K562 (cell line): ENCODE measurements at regions not wholly inside any gene's neighbourhood (a gene's known extent, or its start where the extent isn't known, plus 50 kb on each side); places are given as distances from the start of the nearest gene placed in this dataset.

Experiments used
- ATAC-seq: fragments of 200-7000 bp; cut with Tn5 transposase; 3 replicates; pipeline ENCODE4 v1.9.1; 2020; ENCODE audit warnings: moderate library complexity
- BruUV-seq: library from RNA; stranded (reverse); fragments of 400-500 nt; replicated peaks from 2 replicates; lab custom pipeline; 2021; lab: Mats Ljungman, UMichigan
- CTCF ChIA-PET: fragments of 300-600 bp; formaldehyde crosslinking; extraction: SDS; loops from one replicate; lab custom pipeline; 2021; ENCODE audit warnings: low intra/inter-chr PET ratio; lab: Yijun Ruan, JAX
- POLR2A ChIA-PET: fragments of 300-600, 350-650 bp; sonication (Branson Sonifier 250); formaldehyde crosslinking; extraction: SDS; loops from one replicate; lab custom pipeline; 2021; ENCODE audit warnings: antibody characterized with exemption, inconsistent platforms; lab: Yijun Ruan, JAX
- DNase-seq, 4 experiments: peaks; one replicate each; pipeline versions ENCODE4 v3.0.0 to v3.0.0-alpha.2; 2011 to 2018; ENCODE audit warnings: low spot score in 3 of 4, mixed read lengths in 3 of 4; ENCODE audit errors: extremely low read depth in 1 of 4
- FAIRE-seq: peaks from 2 replicates; lab custom pipeline; 2011; peaks lifted over from hg19 to GRCh38; lab: Jason Lieb, UNC
- H2AFZ ChIP-seq: 2 replicates; pipeline ENCODE4 v1.6.0; 2011; ENCODE audit warnings: low read depth, low read length, control low read depth, inconsistent platforms
- H3K27ac ChIP-seq: fragments of 200-600 bp; 3 replicates; pipeline ENCODE4 v1.8.0; 2011; ENCODE audit warnings: low read depth, mild to moderate bottlenecking, control low read depth, inconsistent platforms, low read length, moderate library complexity, mixed read lengths; ENCODE audit errors: extremely low read depth
- H3K27me3 ChIP-seq, 2 experiments: fragments of 300-600 bp in 1 of 2; 2 replicates in 1 of 2; 3 replicates in 1 of 2; pipeline versions ENCODE4 v1.6.0 to v1.8.0; 2011; ENCODE audit warnings: inconsistent platforms in 2 of 2, low read length in 2 of 2, mild to moderate bottlenecking in 1 of 2, mixed read lengths in 1 of 2, moderate library complexity in 1 of 2; ENCODE audit not compliant: control insufficient read depth in 2 of 2, insufficient read depth in 2 of 2
- H3K36me3 ChIP-seq: fragments of 300-600 bp; 3 replicates; pipeline ENCODE4 v1.8.0; 2011; ENCODE audit warnings: mild to moderate bottlenecking, low read length, inconsistent platforms; ENCODE audit not compliant: control insufficient read depth, insufficient read depth
- H3K4me1 ChIP-seq, 2 experiments: fragments of 200-600 bp in 1 of 2; replicated peaks in 1 of 2; 2 replicates in 1 of 2; 3 replicates in 1 of 2; pipeline versions ENCODE4 v1.5.1 to v1.8.0; 2011; ENCODE audit warnings: inconsistent platforms in 2 of 2, low read length in 2 of 2, mild to moderate bottlenecking in 1 of 2, mixed read lengths in 1 of 2, moderate library complexity in 1 of 2; ENCODE audit not compliant: control insufficient read depth in 2 of 2, insufficient read depth in 2 of 2
- H3K4me2 ChIP-seq: 2 replicates; pipeline ENCODE4 v1.6.1; 2011; ENCODE audit warnings: low read length, control low read depth, inconsistent platforms, mixed read lengths; ENCODE audit not compliant: insufficient read depth
- H3K4me3 ChIP-seq: fragments of 200-600 bp; sonication (generic), shearing (Covaris generic); 2 replicates; pipeline ENCODE4 v1.5.1; 2016; ENCODE audit warnings: control low read depth, inconsistent platforms
- H3K79me2 ChIP-seq: fragments of 200-600 bp; 3 replicates; pipeline ENCODE4 v1.8.0; 2011; ENCODE audit warnings: low read length, inconsistent platforms; ENCODE audit not compliant: control insufficient read depth, insufficient read depth
- H3K9ac ChIP-seq, 2 experiments: 2 replicates each; pipeline versions ENCODE4 v1.6.0 to v1.6.1; 2011; ENCODE audit warnings: low read depth in 2 of 2, low read length in 2 of 2, control low read depth in 1 of 2, inconsistent platforms in 1 of 2, mild to moderate bottlenecking in 1 of 2, mixed read lengths in 1 of 2; ENCODE audit not compliant: insufficient read depth in 1 of 2
- H3K9me1 ChIP-seq: one replicate; pipeline ENCODE4 v1.6.0; 2011; ENCODE audit warnings: inconsistent platforms, mild to moderate bottlenecking, low read length, moderate library complexity; ENCODE audit not compliant: control insufficient read depth, insufficient read depth
- H3K9me3 ChIP-seq: replicated peaks from 2 replicates; pipeline ENCODE4 v1.5.1; 2011; ENCODE audit warnings: low read depth, low read length, inconsistent platforms; ENCODE audit not compliant: control insufficient read depth, insufficient read depth
- H4K20me1 ChIP-seq: replicated peaks from 2 replicates; pipeline ENCODE4 v1.6.1; 2011; ENCODE audit warnings: low read length, inconsistent platforms, mixed read lengths; ENCODE audit not compliant: control insufficient read depth, insufficient read depth
- CEBPG ChIP-seq, 3 experiments: fragments of 200-800 bp in 1 of 3; sonication (Bioruptor generic) in 1 of 3; sonication (generic) in 1 of 3; formaldehyde crosslinking in 1 of 3; IDR thresholded peaks in 2 of 3; conservative IDR thresholded peaks in 1 of 3; 2 replicates each; pipeline versions ENCODE4 v1.6.1 to v1.8.0; 2016 to 2022; ENCODE audit warnings: missing compliant biosample characterization in 2 of 3, missing genetic modification characterization in 2 of 3, mild to moderate bottlenecking in 1 of 3, missing genetic modification reagents in 1 of 3
- FOXA1 ChIP-seq: fragments of 450-650 bp; IDR thresholded peaks from 2 replicates; pipeline ENCODE4 v1.6.1; 2016; ENCODE audit warnings: mild to moderate bottlenecking, borderline replicate concordance
- HDGF ChIP-seq: fragments of 450-650 bp; IDR thresholded peaks from 2 replicates; pipeline ENCODE4 v1.6.1; 2016
- HNRNPK ChIP-seq: fragments of 200-400 bp; formaldehyde crosslinking; IDR thresholded peaks from one replicate; pipeline ENCODE4 v1.6.1; 2018; ENCODE audit warnings: mild to moderate bottlenecking, low read depth, low read length; ENCODE audit not compliant: poor library complexity, severe bottlenecking
- KLF13 ChIP-seq: fragments of 450-650 bp; IDR thresholded peaks from 2 replicates; pipeline ENCODE4 v1.6.1; 2016; ENCODE audit warnings: missing genetic modification characterization, low read depth, mild to moderate bottlenecking, missing compliant biosample characterization, moderate library complexity, borderline replicate concordance
- LARP7 ChIP-seq: fragments of 450-650 bp; IDR thresholded peaks from 2 replicates; pipeline ENCODE4 v1.6.1; 2016
- MCM2 ChIP-seq: fragments of 450-650 bp; IDR thresholded peaks from 2 replicates; pipeline ENCODE4 v1.6.1; 2017; ENCODE audit warnings: low read depth, mild to moderate bottlenecking
- NR3C1 ChIP-seq: sonication (generic); formaldehyde crosslinking; IDR thresholded peaks from 2 replicates; pipeline ENCODE4 v1.8.1; 2022; ENCODE audit warnings: missing genetic modification reagents
- SMARCA5 ChIP-seq: fragments of 450-650 bp; IDR thresholded peaks from 2 replicates; pipeline ENCODE4 v1.6.1; 2016
- ZNF263 ChIP-seq: sonication (generic); formaldehyde crosslinking; IDR thresholded peaks from 2 replicates; pipeline ENCODE4 v1.8.0; 2022; ENCODE audit warnings: mild to moderate bottlenecking, missing genetic modification reagents, borderline replicate concordance
- ZNF764 ChIP-seq: fragments of 250-450 bp; sonication (Bioruptor Pico); IDR thresholded peaks from 2 replicates; pipeline ENCODE4 v1.4.0; 2020; ENCODE audit warnings: low read depth, mild to moderate bottlenecking, moderate library complexity
- in situ Hi-C: fragments of 300-500 bp; cut with MboI; formaldehyde crosslinking; loops from 4 replicates; pipeline ENCODE4 v1.15.0; 2018; ENCODE audit warnings: inconsistent platforms, mixed read lengths
- intact Hi-C: fragments of 100-400 bp; cut with micrococcal nuclease; formaldehyde crosslinking; loops from 2 replicates; pipeline ENCODE4 v1.14.2; 2022
- TF ChIP-seq, protein P1 (sequence below): sonication (generic); formaldehyde crosslinking; IDR thresholded peaks from 2 replicates; pipeline ENCODE4 v1.8.0; 2022; ENCODE audit warnings: mild to moderate bottlenecking, missing genetic modification reagents
- TF ChIP-seq, protein P2 (sequence below): fragments of 450-650 bp; IDR thresholded peaks from 2 replicates; pipeline ENCODE4 v1.6.1; 2016; ENCODE audit warnings: missing biosample characterization, missing genetic modification characterization
- TF ChIP-seq, protein P3 (sequence below), 3 experiments: fragments of 200-800 bp in 1 of 3; sonication (Bioruptor generic) in 1 of 3; sonication (generic) in 1 of 3; formaldehyde crosslinking in 1 of 3; IDR thresholded peaks; 2 replicates each; pipeline versions ENCODE4 v1.6.1 to v1.8.0; 2016 to 2022; ENCODE audit warnings: mild to moderate bottlenecking in 2 of 3, missing compliant biosample characterization in 2 of 3, missing genetic modification characterization in 2 of 3, missing genetic modification reagents in 1 of 3
- TF ChIP-seq, protein P4 (sequence below): sonication (generic); formaldehyde crosslinking; IDR thresholded peaks from 2 replicates; pipeline ENCODE4 v1.8.1; 2023; ENCODE audit warnings: mild to moderate bottlenecking, missing genetic modification reagents

DNA sequence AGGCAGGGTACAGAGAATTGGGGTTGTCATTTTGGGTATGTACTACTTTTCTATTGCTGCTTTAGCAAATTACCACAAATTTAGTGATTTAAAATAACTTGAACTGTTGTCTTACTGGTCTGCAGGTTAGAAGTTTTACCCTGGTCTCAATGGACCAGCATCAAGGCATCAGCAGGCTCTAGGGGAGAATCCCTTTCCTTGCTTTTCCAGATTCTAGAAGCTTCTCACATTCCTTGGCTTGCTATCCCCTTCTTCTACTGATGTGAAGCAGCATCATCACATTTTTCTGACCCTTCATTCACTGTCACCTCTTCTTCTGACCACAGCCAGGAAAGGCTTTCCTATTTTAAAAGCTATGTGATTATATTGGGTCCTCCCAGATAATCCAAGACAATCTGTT is 237.8 kb upstream of the RBMS1 start:
- BruUV-seq = no TSS peak
- Histone ChIP-seq H3K4me3 (no peak overlapping the region), H2AFZ (no peak overlapping the region), H3K9me3 (no peaks in the 10 kb centered on the region), H3K36me3 (no peaks in the 10 kb centered on the region), H4K20me1 (no peaks in the 10 kb centered on the region), H3K9me1 (no peaks in the 10 kb centered on the region), H3K4me1 (no peaks in the 10 kb centered on the region), H3K27ac (no peak overlapping the region), H3K4me2 (no peak overlapping the region), H3K79me2 (no peaks in the 10 kb centered on the region), H3K27me3 (no peaks in the 10 kb centered on the region), H3K9ac (no peak overlapping the region)
- in situ Hi-C loops (no loop called here), intact Hi-C loops (no loop called here)
- ATAC-seq = no peak
- POLR2A ChIA-PET = interaction anchor here (0.6 kb wide), 1 partner anchor 13 kb away, joined by 3 read pairs; no protein-coding TSS in a partner anchor
- no peak for DNase-seq
- CTCF ChIA-PET = no interaction called here
- FAIRE-seq = no peak
- TF ChIP-seq KLF13 (tag) (no peak), MCM2 (no peak), LARP7 (no peak), ZNF263 (CRISPR knock-in tag) (no peak), CEBPG (CRISPR knock-in tag; IDR thresholded peaks at IDR 0.05) (no peak), CEBPG (tag; conservative IDR thresholded peaks at IDR 0.05 in 1 of 2, IDR thresholded peaks at IDR 0.05 in 1 of 2) (no peak), HNRNPK (no peak), FOXA1 (no peak), SMARCA5 (no peak), HDGF (no peak), NR3C1 (CRISPR knock-in tag) (no peak), ZNF764 (CRISPR knock-in tag) (no peak)
- TF ChIP-seq, protein P1, sequence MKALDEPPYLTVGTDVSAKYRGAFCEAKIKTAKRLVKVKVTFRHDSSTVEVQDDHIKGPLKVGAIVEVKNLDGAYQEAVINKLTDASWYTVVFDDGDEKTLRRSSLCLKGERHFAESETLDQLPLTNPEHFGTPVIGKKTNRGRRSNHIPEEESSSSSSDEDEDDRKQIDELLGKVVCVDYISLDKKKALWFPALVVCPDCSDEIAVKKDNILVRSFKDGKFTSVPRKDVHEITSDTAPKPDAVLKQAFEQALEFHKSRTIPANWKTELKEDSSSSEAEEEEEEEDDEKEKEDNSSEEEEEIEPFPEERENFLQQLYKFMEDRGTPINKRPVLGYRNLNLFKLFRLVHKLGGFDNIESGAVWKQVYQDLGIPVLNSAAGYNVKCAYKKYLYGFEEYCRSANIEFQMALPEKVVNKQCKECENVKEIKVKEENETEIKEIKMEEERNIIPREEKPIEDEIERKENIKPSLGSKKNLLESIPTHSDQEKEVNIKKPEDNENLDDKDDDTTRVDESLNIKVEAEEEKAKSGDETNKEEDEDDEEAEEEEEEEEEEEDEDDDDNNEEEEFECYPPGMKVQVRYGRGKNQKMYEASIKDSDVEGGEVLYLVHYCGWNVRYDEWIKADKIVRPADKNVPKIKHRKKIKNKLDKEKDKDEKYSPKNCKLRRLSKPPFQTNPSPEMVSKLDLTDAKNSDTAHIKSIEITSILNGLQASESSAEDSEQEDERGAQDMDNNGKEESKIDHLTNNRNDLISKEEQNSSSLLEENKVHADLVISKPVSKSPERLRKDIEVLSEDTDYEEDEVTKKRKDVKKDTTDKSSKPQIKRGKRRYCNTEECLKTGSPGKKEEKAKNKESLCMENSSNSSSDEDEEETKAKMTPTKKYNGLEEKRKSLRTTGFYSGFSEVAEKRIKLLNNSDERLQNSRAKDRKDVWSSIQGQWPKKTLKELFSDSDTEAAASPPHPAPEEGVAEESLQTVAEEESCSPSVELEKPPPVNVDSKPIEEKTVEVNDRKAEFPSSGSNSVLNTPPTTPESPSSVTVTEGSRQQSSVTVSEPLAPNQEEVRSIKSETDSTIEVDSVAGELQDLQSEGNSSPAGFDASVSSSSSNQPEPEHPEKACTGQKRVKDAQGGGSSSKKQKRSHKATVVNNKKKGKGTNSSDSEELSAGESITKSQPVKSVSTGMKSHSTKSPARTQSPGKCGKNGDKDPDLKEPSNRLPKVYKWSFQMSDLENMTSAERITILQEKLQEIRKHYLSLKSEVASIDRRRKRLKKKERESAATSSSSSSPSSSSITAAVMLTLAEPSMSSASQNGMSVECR (CRISPR knock-in tag) = no peak
- TF ChIP-seq, protein P2, sequence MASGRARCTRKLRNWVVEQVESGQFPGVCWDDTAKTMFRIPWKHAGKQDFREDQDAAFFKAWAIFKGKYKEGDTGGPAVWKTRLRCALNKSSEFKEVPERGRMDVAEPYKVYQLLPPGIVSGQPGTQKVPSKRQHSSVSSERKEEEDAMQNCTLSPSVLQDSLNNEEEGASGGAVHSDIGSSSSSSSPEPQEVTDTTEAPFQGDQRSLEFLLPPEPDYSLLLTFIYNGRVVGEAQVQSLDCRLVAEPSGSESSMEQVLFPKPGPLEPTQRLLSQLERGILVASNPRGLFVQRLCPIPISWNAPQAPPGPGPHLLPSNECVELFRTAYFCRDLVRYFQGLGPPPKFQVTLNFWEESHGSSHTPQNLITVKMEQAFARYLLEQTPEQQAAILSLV = no peak
- TF ChIP-seq, protein P3, sequence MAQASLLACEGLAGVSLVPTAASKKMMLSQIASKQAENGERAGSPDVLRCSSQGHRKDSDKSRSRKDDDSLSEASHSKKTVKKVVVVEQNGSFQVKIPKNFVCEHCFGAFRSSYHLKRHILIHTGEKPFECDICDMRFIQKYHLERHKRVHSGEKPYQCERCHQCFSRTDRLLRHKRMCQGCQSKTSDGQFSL (CRISPR knock-in tag; IDR thresholded peaks at IDR 0.05) = no peak
- TF ChIP-seq, protein P3 (tag; IDR thresholded peaks at IDR 0.05) = no peak
- TF ChIP-seq, protein P4, sequence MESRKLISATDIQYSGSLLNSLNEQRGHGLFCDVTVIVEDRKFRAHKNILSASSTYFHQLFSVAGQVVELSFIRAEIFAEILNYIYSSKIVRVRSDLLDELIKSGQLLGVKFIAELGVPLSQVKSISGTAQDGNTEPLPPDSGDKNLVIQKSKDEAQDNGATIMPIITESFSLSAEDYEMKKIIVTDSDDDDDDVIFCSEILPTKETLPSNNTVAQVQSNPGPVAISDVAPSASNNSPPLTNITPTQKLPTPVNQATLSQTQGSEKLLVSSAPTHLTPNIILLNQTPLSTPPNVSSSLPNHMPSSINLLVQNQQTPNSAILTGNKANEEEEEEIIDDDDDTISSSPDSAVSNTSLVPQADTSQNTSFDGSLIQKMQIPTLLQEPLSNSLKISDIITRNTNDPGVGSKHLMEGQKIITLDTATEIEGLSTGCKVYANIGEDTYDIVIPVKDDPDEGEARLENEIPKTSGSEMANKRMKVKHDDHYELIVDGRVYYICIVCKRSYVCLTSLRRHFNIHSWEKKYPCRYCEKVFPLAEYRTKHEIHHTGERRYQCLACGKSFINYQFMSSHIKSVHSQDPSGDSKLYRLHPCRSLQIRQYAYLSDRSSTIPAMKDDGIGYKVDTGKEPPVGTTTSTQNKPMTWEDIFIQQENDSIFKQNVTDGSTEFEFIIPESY (CRISPR knock-in tag) = no peak
